ENCODE measurements at regions not wholly inside any gene's neighbourhood (a gene's known extent, or its start where the extent isn't known, plus 50 kb on each side); places are given as distances from the start of the nearest gene placed in this dataset.

- DNase-seq (ENCODE audit: low read depth, low spot score), result no peak
These were observed 64.7 kb downstream of the SNRPE start for GRCh38 chr1:203926025-203926540.

GRCh38 chr1:203929741-203930309 is 68.4 kb downstream of the SNRPE start:
- no peak for DNase-seq (ENCODE audit: low read depth, low spot score)

- no peak for DNase-seq (ENCODE audit: low read depth, low spot score)
These were observed 68.9 kb downstream of the SNRPE start for GRCh38 chr1:203930342-203930741.

- DNase-seq (ENCODE audit: low read depth, low spot score), result no peak
These were observed 70.6 kb downstream of the SNRPE start for GRCh38 chr1:203931953-203932352.

GRCh38 chr1:203932556-203932955 is 71.2 kb downstream of the SNRPE start:
- no peak for DNase-seq (ENCODE audit: low read depth, low spot score)

GRCh38 chr1:203934027-203934426 is 72.6 kb downstream of the SNRPE start:
- DNase-seq (ENCODE audit: low read depth, low spot score), result no peak

- DNase-seq (ENCODE audit: low read depth, low spot score), result no peak
These were observed 73.3 kb downstream of the SNRPE start for GRCh38 chr1:203934651-203935050.

GRCh38 chr1:203935321-203935720 is 73.9 kb downstream of the SNRPE start:
- no peak for DNase-seq (ENCODE audit: low read depth, low spot score)

- DNase-seq (ENCODE audit: low read depth, low spot score), result no peak
These were observed 76.4 kb downstream of the SNRPE start for GRCh38 chr1:203937678-203938330.

GRCh38 chr1:203944651-203945404 is 83.4 kb downstream of the SNRPE start:
- DNase-seq (ENCODE audit: low read depth, low spot score), result no peak

GRCh38 chr1:203954293-203954692 is 92.9 kb downstream of the SNRPE start:
- no peak for DNase-seq (ENCODE audit: low read depth, low spot score)

GRCh38 chr1:203954788-203955552 is 93.6 kb downstream of the SNRPE start:
- DNase-seq (ENCODE audit: low read depth, low spot score), result no peak

- DNase-seq (ENCODE audit: low read depth, low spot score), result no peak
These were observed 104.2 kb upstream of the SOX13 start for GRCh38 chr1:203968761-203969160.

GRCh38 chr1:203969846-203970245 is 103.1 kb upstream of the SOX13 start:
- no peak for DNase-seq (ENCODE audit: low read depth, low spot score)

GRCh38 chr1:203985044-203985443 is 87.9 kb upstream of the SOX13 start:
- DNase-seq (ENCODE audit: low read depth, low spot score), result no peak

- no peak for DNase-seq (ENCODE audit: low read depth, low spot score)
These were observed 87.2 kb upstream of the SOX13 start for GRCh38 chr1:203985676-203986075.

GRCh38 chr1:203986887-203987461 is 85.9 kb upstream of the SOX13 start:
- DNase-seq (ENCODE audit: low read depth, low spot score), result no peak

- no peak for DNase-seq (ENCODE audit: low read depth, low spot score)
These were observed 82.8 kb upstream of the SOX13 start for GRCh38 chr1:203990118-203990517.

GRCh38 chr1:203992440-203992839 is 80.5 kb upstream of the SOX13 start:
- DNase-seq (ENCODE audit: low read depth, low spot score), result no peak

GRCh38 chr1:203993256-203993655 is 79.7 kb upstream of the SOX13 start:
- no peak for DNase-seq (ENCODE audit: low read depth, low spot score)

GRCh38 chr1:203995228-203995627 is 77.7 kb upstream of the SOX13 start:
- peak; percentile 19 for DNase-seq (ENCODE audit: low read depth, low spot score)

All from pulmonary artery endothelial cell (primary cell).